ENCODE measurements at regions not wholly inside any gene's neighbourhood (a gene's known extent, or its start where the extent isn't known, plus 50 kb on each side); places are given as distances from the start of the nearest gene placed in this dataset.

- DNase-seq: no peak
These were observed 195.7 kb downstream of the ADAMTS15 start for GRCh38 chr11:130644187-130644586.

DNA sequence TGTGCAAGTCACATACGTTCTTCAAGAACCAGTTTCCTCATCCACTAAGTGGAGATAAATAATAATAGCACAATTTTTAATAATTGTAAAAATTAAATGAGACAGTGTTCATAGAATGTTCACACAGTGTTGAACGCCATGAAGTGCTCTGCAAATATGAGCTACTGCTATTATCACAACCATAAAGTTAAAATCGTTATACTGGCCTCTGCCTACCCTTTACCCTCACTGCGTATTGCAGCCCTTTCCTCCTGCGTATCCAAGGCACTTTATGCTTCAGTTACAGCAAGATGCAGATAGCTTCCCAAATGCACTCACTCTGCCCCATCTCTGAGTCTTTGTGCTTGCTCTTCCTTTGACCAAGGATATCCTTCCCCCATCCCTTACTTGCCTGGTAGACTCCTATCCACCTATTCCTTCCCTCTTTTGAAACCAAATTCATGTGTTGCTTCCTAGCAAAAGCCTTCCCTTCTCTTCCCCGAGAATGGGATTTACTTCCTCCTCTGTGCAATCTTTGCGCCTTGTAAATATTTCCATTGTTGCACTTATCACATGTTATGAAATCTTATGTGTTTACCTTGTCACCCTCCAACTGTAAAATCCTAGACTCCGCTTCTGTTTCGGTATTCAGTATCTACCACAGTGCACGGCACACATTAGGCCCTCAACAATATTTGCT lies 196.9 kb downstream of the ADAMTS15 start:
- no peak for DNase-seq

- no peak for DNase-seq
These were observed 197.4 kb downstream of the ADAMTS15 start for GRCh38 chr11:130645843-130646197.

GRCh38 chr11:130646881-130647280 lies 198.4 kb downstream of the ADAMTS15 start:
- no peak for DNase-seq

DNA sequence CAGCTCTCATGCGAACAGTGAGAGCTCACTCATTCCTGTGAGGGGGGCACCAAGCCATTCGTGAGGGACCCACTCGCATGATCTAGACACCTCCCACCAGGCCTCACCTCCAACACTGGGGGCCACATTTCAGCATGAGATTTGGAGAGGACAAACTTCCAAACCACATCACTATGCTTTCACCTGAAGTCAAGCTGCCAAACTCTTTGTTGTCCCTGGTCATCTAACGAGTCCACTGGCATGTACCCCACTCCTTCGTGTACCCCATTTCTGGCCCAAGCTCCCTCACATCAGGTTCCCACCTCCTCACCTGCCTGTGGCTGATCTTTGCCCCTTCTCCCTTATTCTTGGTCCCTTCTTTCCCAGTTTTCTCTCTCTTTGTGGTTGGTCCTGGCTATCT lies 198.9 kb downstream of the ADAMTS15 start:
- DNase-seq: no peak

DNA sequence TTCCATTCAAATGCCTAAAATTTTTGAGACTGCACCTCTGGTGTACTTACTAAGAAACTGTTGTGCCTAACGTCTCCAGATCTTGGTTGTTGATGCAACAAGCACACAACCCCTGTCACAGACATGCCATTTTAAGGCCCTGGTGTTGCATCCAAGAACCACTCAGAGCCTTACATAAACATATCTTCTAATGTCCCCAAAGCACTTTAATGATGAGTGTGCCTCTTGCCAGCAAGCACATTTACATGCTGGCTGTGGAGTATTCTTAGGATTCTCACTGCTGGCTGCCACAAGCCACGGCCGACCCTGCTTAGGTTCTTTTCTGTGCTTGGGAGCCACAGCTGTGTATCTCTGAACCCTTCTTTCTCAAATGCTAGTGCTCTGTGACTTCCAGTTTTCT lies 201.4 kb downstream of the ADAMTS15 start:
- no peak for DNase-seq

- DNase-seq: no peak
These were observed 202.1 kb downstream of the ADAMTS15 start for GRCh38 chr11:130650456-130651030.

- DNase-seq: no peak
These were observed 202.8 kb downstream of the ADAMTS15 start for GRCh38 chr11:130651066-130651855.

DNA sequence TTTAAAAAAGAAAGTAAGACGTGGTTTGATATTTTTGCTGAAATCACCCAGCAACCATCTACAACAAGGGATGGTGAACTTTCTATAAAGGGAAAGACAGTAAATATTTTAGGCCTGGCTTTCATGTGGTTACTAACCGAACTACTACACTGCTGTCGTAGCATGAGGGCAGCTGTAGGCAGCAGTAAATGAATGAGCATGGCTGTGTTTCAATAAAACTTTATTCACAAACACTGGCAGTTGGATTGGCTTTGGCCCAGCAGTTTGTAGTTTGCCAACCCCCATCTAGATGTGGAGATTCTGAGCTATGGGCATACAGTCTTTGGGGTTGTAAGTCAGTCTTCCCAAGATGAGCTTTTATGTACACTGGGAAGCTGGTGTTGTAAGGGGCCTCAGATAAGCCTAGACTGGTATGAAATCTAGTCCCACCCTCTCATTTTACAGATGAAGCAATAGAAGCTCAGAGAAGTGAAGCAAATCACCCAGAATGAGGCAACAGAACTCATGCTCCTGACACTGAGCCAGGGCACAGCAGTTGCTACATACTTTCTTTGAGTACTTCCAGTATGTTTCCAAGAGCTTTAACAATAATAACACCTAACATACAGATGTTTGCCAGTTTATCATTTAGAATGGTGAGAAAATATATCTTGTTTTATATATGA lies 204.4 kb downstream of the ADAMTS15 start:
- no peak for DNase-seq

- DNase-seq: no peak
These were observed 205.6 kb downstream of the ADAMTS15 start for GRCh38 chr11:130653838-130654636.

GRCh38 chr11:130655300-130655699 lies 206.9 kb downstream of the ADAMTS15 start:
- DNase-seq: no peak

- no peak for DNase-seq
These were observed 218.4 kb downstream of the ADAMTS15 start for GRCh38 chr11:130666781-130667251.

DNA sequence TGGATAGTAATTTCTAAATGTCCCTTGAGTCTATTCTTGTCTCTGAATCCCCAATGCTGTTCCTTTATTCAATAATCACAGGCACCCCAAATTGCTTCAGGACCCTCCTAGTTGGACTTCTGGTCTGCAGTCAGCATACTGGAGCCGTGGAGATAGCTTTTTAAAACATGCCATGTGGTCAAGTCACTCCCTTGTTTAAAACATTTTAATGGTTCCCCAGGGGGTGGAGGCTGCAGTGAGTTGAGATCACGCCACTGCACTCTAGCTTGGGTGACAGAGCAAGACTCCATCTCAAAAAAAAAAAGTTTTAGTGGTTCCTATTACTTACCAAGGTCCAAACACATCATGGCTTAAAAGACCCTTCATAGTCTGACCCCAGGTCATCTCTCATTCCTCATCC lies 220.3 kb downstream of the ADAMTS15 start:
- DNase-seq: no peak

DNA sequence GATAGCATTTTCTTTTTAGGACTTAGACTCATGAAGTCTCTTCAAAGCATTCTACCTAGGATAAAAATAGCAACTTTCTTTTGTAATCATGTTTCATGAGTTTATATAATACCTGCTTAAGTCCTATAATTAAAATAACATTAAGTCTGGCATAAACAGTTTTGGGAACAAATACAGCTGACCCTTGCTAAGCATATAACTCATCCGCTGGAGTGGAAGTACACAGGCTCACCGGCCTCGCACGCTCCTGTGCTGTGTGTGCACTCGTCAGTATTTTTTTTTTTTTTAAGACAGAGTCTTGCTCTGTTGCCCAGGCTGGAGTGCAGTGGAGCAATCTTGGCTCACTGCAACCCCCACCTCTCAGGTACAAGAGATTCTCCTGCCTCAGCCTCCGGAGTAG lies 221.8 kb downstream of the ADAMTS15 start:
- DNase-seq: no peak

- DNase-seq: no peak
These were observed 223.6 kb downstream of the ADAMTS15 start for GRCh38 chr11:130671801-130672700.

- DNase-seq: no peak
These were observed 224.5 kb downstream of the ADAMTS15 start for GRCh38 chr11:130672911-130673310.

- DNase-seq: no peak
These were observed 225.3 kb downstream of the ADAMTS15 start for GRCh38 chr11:130673698-130674097.

DNA sequence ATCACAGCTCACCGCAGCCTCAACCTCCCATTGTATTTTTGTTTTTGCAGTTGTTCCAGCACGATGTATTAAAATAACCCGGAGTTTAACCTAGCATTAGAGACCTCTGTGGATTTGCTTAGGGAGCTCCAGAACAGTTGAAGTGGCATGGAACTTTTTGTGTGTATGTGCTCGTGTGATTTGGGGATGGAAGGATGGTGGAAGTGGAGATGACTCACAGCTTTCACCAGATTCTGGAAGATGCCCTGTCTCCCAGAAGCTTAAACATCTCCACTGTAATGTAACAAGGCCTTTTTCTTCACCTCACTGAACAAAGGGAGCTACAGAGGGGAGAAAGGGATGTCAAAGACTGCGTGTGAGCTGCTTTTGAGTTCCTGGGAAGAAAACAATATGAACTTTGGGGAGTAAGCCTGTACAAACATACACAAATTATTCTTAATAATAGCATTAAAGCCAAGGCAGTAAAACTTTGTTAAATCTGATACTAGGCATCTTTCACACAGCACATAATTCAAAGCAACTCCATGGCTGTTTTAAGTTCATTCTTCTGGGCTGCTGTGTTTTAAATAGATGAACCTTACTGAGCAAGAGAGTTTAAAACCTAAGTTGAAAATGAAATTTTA lies 226.4 kb downstream of the ADAMTS15 start:
- DNase-seq: no peak

- DNase-seq: no peak
These were observed 227.0 kb downstream of the ADAMTS15 start for GRCh38 chr11:130675371-130675821.

GRCh38 chr11:130675917-130676316 lies 227.5 kb downstream of the ADAMTS15 start:
- no peak for DNase-seq
